ENCODE measurements at regions not wholly inside any gene's neighbourhood (a gene's known extent, or its start where the extent isn't known, plus 50 kb on each side); places are given as distances from the start of the nearest gene placed in this dataset.
"Not testable (repeated sequence)": the region's sequence is repeated elsewhere in the genome, so short reads cannot be mapped to it uniquely, and the experiment has no call there.

- POLR2A ChIA-PET; intact Hi-C loops (cut with micrococcal nuclease): not testable (repeated sequence)
Observed at GRCh38 chr15:70511972-70512587, 251.3 kb downstream of the UACA start.

GRCh38 chr15:70510433-70510832 is 252.9 kb downstream of the UACA start:
- no TSS peak for BruUV-seq (replicated peaks)
- ATAC-seq, result no peak
- Histone ChIP-seq H3K9me3 (replicated peaks; ENCODE audit: control insufficient read depth, insufficient read depth, low read depth, low read length) (no peaks in the 10 kb centered on the region), H3K9ac (ENCODE audit: insufficient read depth in 1 of 2, low read depth in 2 of 2, low read length in 2 of 2) (no peak overlapping the region), H3K9me1 (ENCODE audit: control insufficient read depth, insufficient read depth, low read length) (no peaks in the 10 kb centered on the region), H4K20me1 (replicated peaks; ENCODE audit: control insufficient read depth, insufficient read depth, low read length) (no peaks in the 10 kb centered on the region), H3K36me3 (ENCODE audit: control insufficient read depth, insufficient read depth, low read length) (no peaks in the 10 kb centered on the region), H3K4me3 (no peak overlapping the region), H3K27me3 (ENCODE audit: control insufficient read depth in 2 of 2, insufficient read depth in 2 of 2, low read length in 2 of 2) (peaks cover 0 to under 1% of the 10 kb centered on the region in 2 experiments; a peak in 2 of 5 replicates), H3K4me2 (ENCODE audit: insufficient read depth, low read length) (no peak overlapping the region), H3K4me1 (replicated peaks in 1 of 2; ENCODE audit: control insufficient read depth in 2 of 2, insufficient read depth in 2 of 2, low read length in 2 of 2) (no peaks in the 10 kb centered on the region), H2AFZ (ENCODE audit: low read depth, low read length) (no peak overlapping the region), H3K79me2 (ENCODE audit: control insufficient read depth, insufficient read depth, low read length) (no peaks in the 10 kb centered on the region), H3K27ac (ENCODE audit: extremely low read depth, low read depth, low read length) (no peak overlapping the region)
- TF ChIP-seq ZNF324 (CRISPR knock-in tag; IDR thresholded peaks at IDR 0.05), result peak; percentile 89
- TF ChIP-seq, protein P1, sequence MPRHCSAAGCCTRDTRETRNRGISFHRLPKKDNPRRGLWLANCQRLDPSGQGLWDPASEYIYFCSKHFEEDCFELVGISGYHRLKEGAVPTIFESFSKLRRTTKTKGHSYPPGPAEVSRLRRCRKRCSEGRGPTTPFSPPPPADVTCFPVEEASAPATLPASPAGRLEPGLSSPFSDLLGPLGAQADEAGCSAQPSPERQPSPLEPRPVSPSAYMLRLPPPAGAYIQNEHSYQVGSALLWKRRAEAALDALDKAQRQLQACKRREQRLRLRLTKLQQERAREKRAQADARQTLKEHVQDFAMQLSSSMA (CRISPR knock-in tag; IDR thresholded peaks at IDR 0.05), result no peak
- POLR2A ChIA-PET, result no interaction called here
- WGBS (ENCODE audit: insufficient coverage, low coverage, missing lambda C conversion rate), result 0% methylated on average over 2 of the region's 2 CpGs
- in situ Hi-C loops (cut with MboI) (no loop called here), intact Hi-C loops (cut with micrococcal nuclease) (no loop called here)
- FAIRE-seq, result no peak
- CTCF ChIA-PET (ENCODE audit: low intra/inter-chr PET ratio), result no interaction called here
- DNase-seq (ENCODE audit: extremely low read depth in 1 of 4, low spot score in 3 of 4), result no peak

More at GRCh38 chr15:70511972-70512587, 251.3 kb downstream of the UACA start:
- 0% methylated on average over 2 of the region's 2 CpGs for WGBS (ENCODE audit: insufficient coverage, low coverage, missing lambda C conversion rate)
- H3K36me3 ChIP-seq (ENCODE audit: control insufficient read depth, insufficient read depth, low read length); H3K9me1 ChIP-seq (ENCODE audit: control insufficient read depth, insufficient read depth, low read length); H3K79me2 ChIP-seq (ENCODE audit: control insufficient read depth, insufficient read depth, low read length); H3K9ac ChIP-seq (ENCODE audit: insufficient read depth in 1 of 2, low read depth in 2 of 2, low read length in 2 of 2); H2AFZ ChIP-seq (ENCODE audit: low read depth, low read length); H4K20me1 ChIP-seq (replicated peaks; ENCODE audit: control insufficient read depth, insufficient read depth, low read length); H3K4me2 ChIP-seq (ENCODE audit: insufficient read depth, low read length); H3K4me1 ChIP-seq (replicated peaks in 1 of 2; ENCODE audit: control insufficient read depth in 2 of 2, insufficient read depth in 2 of 2, low read length in 2 of 2); H3K27ac ChIP-seq (ENCODE audit: extremely low read depth, low read depth, low read length); H3K4me3 ChIP-seq; DNase-seq (ENCODE audit: extremely low read depth in 1 of 4, low spot score in 3 of 4); ATAC-seq; H3K27me3 ChIP-seq (ENCODE audit: control insufficient read depth in 2 of 2, insufficient read depth in 2 of 2, low read length in 2 of 2); FAIRE-seq; H3K9me3 ChIP-seq (replicated peaks; ENCODE audit: control insufficient read depth, insufficient read depth, low read depth, low read length); BruUV-seq (replicated peaks); in situ Hi-C loops (cut with MboI): not testable (repeated sequence)
- CTCF ChIA-PET (ENCODE audit: low intra/inter-chr PET ratio), result interaction anchor here (0.6 to 1.0 kb wide), 2 partner anchors 919 to 1034 kb away, joined by 3 read pairs; no protein-coding TSS in a partner anchor
